NB4 (cell line): ENCODE measurements at regions not wholly inside any gene's neighbourhood (a gene's known extent, or its start where the extent isn't known, plus 50 kb on each side); places are given as distances from the start of the nearest gene placed in this dataset.

Experiments used
- CTCF ChIP-seq: IDR thresholded peaks from one replicate; pipeline ENCODE4 v1.5.1; 2012; ENCODE audit warnings: low read depth, low read length
- MAX ChIP-seq: IDR thresholded peaks from 2 replicates; pipeline ENCODE4 v1.6.1; 2011; ENCODE audit warnings: low read depth, low read length
- POLR2A ChIP-seq: IDR thresholded peaks from 2 replicates; pipeline ENCODE4 v1.6.1; 2011; ENCODE audit warnings: mild to moderate bottlenecking; ENCODE audit not compliant: insufficient read length; ENCODE audit errors: extremely low read depth

DNA sequence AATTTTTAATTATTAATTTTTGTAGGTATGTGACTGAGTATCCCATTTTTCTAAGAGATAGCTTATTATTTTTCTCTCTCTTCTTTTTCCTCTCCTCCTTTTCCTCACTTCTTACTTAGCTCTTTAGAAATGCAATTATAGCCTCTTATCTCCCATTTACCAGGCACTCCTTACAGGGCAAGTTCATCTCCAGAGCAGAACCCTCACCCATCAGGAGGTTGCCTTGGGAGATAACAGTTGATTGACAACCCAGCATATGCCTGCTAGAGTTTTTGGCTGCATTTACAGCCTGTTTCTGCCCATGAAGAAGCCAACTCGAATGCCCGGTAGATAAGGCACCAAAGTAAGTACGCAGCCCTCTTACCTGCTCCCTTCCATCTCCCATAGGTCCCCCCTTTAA lies 572.9 kb upstream of the ZFP42 start:
- TF ChIP-seq CTCF = no peak
- no peak for TF ChIP-seq POLR2A
- TF ChIP-seq MAX = no peak
